GM21737 (cell line): ENCODE measurements at regions not wholly inside any gene's neighbourhood (a gene's known extent, or its start where the extent isn't known, plus 50 kb on each side); places are given as distances from the start of the nearest gene placed in this dataset.

Experiments
- ATAC-seq: cut with Tn5 transposase; IDR thresholded peaks from one replicate; pipeline ENCODE4 v1.9.1; 2021; ENCODE audit warnings: mild to moderate bottlenecking, moderate library complexity; ENCODE audit not compliant: unreplicated experiment

DNA sequence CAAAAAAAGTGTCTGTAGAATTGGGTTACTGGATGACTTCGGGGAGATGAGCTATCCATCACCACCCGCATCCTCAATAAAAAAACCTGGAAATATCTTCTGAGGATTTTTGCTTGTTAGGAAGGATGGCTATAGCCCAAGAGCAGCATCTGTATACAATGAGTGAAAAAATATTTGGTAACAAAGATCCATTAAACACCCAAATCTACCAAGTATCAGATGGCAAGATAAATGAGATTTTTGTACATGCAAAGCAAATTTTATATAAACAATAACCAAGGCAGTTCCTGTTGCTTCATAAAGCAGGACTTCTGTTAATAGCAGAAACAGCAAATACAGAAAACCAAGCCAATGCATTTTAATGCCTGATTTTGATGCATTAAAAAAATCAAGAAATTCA is 166.6 kb downstream of the SLC28A3 start:
- no peak for ATAC-seq

DNA sequence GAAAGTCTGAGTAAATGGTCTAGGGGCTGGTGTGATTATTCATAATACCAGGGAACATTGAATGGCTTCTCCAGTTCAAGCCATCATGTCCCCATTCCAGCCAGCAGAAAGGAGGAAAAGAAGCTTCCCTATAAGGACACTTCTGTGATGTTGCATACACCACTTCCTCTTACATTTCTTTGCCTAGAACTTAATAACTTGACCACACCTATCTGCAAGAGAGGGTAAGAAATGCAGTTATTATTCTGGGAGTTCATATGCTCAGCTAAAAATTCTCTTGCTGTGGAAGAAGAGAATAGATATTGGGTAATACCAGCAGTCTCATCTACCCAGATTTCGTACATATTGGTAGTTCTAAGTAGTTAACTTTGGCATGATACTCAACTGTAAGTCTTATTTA is 166.1 kb downstream of the SLC28A3 start:
- ATAC-seq: no peak

DNA sequence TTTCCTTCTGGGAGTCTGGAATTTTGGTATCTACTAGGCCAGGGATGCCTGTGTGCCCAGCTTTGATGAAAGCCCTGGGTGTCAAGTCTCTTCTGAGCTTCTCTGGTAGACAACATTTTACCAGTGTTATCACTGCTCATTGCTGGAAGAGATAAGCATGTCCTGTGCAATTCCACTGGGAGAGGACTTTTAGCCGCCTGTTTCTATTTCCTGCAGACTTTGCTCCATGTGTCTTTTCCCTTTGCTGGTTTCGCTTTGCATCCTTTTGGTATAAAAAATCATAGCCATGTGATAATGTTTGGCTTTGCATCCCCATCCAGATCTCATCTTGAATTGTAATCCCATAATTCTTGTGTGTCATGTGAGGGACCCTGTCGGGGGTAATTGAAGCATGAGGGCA is 163.2 kb downstream of the SLC28A3 start:
- no peak for ATAC-seq

DNA sequence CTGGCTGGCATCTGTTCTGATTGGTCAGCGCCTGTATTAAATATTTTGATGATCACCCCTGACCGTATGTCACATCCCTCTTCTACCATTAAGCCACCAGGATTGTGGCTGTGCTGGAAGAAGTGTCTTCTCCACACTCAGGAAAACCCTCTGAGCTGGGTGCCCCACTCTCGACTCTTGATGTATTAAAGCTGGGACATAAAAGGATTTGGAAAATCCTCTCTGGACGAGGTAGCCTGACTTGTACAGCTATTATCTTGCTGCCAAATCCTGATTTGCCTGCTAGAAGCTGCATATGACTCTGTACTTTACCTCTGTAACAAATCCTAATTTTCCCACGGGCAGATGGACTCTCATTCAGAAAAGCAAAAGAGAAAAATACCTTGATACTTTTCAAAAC is 161.0 kb downstream of the SLC28A3 start:
- no peak for ATAC-seq

DNA sequence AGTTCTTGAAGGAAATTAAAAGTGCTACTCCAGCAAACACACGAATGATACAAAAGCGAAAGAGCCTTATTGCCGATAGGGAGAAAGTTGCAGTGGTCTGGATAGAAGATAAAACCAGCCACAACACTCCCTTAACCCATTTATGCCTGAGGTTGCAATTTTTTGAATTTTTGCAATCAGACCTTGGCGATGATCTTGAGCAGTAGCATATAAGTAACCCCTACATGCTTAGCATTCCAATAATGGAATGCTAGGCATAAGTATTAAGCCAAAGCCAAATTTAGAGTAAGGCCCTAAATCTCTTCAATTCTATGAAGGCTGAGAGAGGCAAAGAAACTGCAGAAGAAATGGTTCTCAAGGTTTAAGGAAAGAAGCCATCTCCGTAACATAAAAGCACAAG is 153.5 kb downstream of the SLC28A3 start:
- no peak for ATAC-seq

DNA sequence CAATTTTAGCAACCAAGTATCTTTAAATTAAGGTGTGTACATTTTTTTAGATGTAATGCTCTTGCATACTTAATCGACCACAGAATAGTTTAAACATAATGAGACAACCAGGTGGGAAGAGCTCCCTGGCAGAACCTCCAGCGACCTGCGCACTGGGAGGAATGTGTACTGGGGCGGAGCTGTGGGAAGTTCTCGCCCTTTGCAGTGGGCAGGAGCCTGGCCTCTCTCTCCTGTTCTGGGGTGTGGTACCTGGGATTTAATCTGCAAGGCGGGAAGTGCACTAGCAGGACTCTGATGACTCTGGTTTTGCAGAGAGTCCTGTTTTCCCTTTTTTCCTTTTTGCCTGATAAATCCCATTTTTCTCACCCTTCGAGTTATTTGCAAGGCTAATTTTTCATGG is 150.7 kb downstream of the SLC28A3 start:
- ATAC-seq: no peak

DNA sequence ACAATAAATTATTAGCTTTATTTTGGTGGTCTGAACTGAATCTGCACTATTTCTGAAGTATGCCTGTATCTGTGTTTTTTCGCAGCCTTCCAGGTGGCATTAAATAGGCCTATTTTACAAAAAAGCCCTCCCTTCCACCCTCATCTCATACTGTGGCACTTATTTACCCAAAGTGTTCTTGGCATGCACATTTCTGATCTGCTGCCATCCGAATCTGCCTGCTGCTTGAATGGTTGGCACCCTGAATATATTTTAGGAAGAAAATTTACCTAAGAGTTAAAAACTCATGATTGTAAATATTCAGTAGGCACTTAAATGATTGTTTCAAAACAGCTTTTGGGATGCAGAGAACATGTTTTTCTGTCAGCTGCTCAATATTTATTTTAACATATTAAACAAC is 150.1 kb downstream of the SLC28A3 start:
- ATAC-seq: no peak

DNA sequence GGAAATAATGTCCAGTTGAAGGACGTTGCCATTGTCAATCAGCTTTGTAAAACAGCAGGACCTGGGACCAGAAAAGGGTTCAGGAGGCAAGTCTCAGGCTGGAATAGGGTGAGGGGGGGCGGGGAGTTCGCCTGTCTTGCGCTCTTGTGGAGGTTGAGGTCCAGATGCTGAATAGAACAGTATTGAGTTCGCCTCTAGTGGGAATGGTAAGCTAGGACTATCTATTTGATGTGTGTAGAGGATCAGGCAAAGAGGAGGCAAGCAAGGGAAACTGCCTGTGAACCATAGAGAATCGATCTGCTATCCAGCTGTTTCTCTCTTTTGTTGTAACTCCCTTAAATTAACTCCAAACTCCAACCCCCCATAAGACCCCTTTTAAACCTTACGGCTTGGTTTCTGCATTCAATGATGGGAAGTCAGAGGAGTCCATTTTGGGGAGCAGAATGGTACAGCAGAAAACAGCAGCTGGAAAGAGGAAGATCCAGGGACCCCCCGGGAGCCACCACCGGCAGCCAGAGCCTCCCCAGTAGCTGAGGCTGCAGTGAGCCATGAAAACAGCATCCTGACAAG is 133.7 kb downstream of the SLC28A3 start:
- no peak for ATAC-seq

DNA sequence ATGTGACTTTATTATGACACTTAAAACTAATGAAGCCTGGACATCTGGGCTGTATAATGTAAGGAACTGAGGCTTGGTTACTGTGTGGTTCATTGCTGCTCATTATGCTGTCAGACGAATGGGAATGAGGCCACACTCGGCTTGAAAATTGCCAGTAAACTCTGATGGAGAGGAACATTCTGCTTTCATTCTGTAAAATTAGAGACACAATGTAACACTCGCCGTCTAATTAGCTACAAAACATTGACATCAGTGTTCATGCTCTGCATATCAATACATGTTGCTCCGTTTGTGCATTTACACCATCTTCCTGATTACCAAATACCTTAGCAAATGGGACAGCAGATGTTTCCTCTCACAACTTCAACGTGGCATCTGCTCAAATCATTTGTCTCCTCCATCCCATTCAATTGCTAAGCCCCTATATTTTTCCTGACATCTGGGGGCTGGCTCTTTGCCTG is 133.0 kb downstream of the SLC28A3 start:
- ATAC-seq: no peak

DNA sequence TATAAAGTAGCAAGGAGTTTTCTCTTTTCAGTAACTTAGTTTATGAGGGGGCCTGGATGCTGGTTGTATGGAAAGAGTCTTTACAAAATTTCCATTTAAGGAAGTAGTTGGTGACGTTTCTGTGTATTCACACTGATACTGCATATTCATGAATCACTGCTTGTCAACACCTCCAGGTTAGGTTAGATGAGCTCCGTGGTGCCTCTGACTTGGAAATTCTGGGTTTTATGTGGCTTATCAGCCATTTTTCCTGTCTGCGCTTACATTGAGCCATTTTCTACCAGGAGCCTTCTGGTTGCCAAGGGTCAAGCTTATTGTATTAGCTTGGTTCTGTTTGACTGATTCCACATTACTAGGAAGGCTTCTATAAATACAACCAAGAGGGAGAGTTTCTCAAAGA is 128.3 kb downstream of the SLC28A3 start:
- no peak for ATAC-seq

DNA sequence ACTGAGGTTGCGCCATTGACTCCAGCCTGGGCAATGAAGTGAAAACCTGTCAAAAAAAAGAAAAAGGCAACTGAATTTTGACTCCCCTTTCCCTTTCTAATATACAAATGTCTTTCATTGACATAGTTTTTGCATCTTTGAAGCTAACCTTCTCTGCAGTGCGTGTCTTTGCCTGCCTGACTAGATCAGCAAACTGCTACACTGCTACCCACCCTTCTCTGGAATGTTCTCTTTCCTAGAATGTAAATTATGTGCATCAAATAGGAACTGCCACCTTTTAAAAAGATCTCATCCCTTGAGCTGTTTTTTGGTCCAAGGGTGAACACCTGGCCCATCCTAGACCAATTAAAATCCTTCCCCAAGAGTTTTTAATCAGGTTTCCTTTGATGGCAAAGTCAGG is 127.6 kb downstream of the SLC28A3 start:
- no peak for ATAC-seq

DNA sequence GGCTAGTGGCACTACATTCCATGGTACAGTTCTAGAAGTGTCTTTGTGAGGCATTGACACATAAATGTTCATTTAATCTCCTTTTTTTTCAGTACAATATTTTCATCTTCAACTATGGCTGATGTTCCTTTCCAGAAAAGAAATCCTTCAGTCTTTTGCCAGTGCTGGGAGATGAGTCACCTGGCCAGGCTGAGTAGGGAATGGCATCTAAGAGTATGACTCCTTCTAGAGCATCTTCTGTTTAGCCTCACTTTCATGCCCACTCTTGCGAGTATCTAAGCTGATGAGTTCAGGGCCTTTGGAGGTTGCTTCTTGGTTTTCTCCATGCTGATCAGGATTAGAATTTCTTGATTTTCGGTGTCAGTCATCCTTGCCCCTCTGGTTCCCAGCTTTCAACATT is 124.4 kb downstream of the SLC28A3 start:
- no peak for ATAC-seq

DNA sequence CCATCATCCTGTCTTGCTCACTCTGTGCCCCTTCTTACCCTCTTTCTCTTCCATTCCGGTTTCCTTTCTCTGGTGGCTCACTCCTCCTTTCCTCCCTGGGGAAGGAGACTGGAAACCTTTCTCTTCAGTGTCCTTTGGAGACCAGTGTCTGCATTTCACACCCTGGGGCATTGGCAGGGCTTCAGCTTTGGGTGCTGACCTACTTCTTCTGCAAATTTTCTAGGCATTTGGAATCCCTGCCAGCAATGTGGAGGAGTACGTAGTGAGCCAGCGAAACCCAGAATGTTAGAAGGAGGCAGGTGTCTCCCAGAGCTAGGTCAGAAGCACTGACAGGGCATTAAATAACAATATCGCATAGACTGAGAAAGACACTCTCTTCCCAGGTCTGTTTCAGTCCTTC is 122.2 kb downstream of the SLC28A3 start:
- ATAC-seq: no peak

DNA sequence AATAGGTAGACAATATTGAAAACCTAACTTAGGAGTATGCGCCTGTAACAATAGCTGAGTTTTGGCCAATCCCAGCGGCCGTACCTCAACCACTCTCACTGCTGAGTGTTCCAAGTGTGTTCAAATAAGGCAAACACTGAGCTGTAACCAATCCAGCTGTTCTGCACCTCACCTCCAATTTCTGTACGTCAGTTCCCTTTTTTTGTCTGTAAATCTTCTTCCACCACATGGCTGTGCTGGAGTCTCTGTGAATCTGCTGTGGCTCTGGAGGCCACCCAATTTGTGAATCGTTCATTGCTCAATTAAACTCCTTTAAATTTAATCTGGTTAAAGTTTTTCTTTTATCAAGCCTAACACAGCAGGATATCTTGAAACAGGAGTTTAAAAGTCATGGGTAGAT is 116.3 kb downstream of the SLC28A3 start:
- no peak for ATAC-seq
